Kidney epithelial cell (primary cell): ENCODE measurements at regions not wholly inside any gene's neighbourhood (a gene's known extent, or its start where the extent isn't known, plus 50 kb on each side); places are given as distances from the start of the nearest gene placed in this dataset.
"Not testable (repeated sequence)": the region's sequence is repeated elsewhere in the genome, so short reads cannot be mapped to it uniquely, and the experiment has no call there.

Experiments used
- DNase-seq: peaks from one replicate; pipeline ENCODE4 v3.0.0-alpha.2; 2010; ENCODE audit warnings: low read depth
- H3K27me3 ChIP-seq: 2 replicates; pipeline ENCODE4 v1.6.0; 2011; ENCODE audit warnings: low read length; ENCODE audit not compliant: control insufficient read depth, insufficient read depth
- H3K36me3 ChIP-seq: 2 replicates; pipeline ENCODE4 v1.5.1; 2011; ENCODE audit warnings: low read length; ENCODE audit not compliant: control insufficient read depth, insufficient read depth
- H3K4me3 ChIP-seq: 2 replicates; pipeline ENCODE4 v1.5.1; 2011; ENCODE audit warnings: low read depth, mild to moderate bottlenecking, control low read depth, low read length
- CTCF ChIP-seq: IDR thresholded peaks from 2 replicates; pipeline ENCODE4 v1.5.1; 2011; ENCODE audit warnings: mild to moderate bottlenecking, moderate library complexity, low read length, control low read depth, inconsistent platforms; ENCODE audit not compliant: insufficient read depth, poor library complexity, severe bottlenecking

- no peak for TF ChIP-seq CTCF
- no peaks in the 10 kb centered on the region for H3K36me3 ChIP-seq
- DNase-seq = no peak
- H3K4me3 ChIP-seq = no peak overlapping the region
- no peaks in the 10 kb centered on the region for H3K27me3 ChIP-seq
Measured at GRCh38 chr18:71047882-71048281, 759.0 kb downstream of the SOCS6 start.

- Histone ChIP-seq H3K36me3 (no peaks in the 10 kb centered on the region), H3K4me3 (no peak overlapping the region), H3K27me3 (no peaks in the 10 kb centered on the region)
- TF ChIP-seq CTCF = no peak
- DNase-seq = no peak
Measured at GRCh38 chr18:71045331-71046065, 756.7 kb downstream of the SOCS6 start.

GRCh38 chr18:71040161-71040560 lies 751.3 kb downstream of the SOCS6 start:
- DNase-seq = no peak
- no peaks in the 10 kb centered on the region for H3K36me3 ChIP-seq
- H3K4me3 ChIP-seq = no peak overlapping the region
- TF ChIP-seq CTCF = no peak
- H3K27me3 ChIP-seq = no peaks in the 10 kb centered on the region

GRCh38 chr18:71038196-71038595 lies 749.4 kb downstream of the SOCS6 start:
- DNase-seq = no peak
- H3K4me3 ChIP-seq = no peak overlapping the region
- TF ChIP-seq CTCF = no peak
- no peaks in the 10 kb centered on the region for H3K27me3 ChIP-seq
- H3K36me3 ChIP-seq = no peaks in the 10 kb centered on the region

DNA sequence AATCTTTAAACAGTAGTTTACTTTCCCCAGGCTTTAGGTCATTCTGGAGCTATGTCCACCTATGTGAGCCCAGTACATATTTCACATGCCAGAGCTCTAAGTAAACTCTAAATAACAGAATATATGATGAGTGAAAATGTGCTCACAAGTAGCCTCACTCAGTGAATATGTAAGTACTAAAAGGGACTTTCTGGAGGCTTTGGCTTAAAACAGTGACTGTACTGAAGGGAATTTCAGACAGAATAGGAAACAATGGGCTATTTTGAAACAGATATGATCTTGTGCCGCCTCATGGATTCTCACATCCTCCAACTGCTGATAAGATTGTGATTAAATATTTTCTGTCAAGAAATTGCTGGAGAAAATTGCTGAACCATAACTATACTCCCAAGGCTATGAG lies 747.9 kb downstream of the SOCS6 start:
- Histone ChIP-seq H3K4me3 (no peak overlapping the region), H3K27me3 (no peaks in the 10 kb centered on the region), H3K36me3 (no peaks in the 10 kb centered on the region)
- DNase-seq = peak; percentile 76
- TF ChIP-seq CTCF = no peak

DNA sequence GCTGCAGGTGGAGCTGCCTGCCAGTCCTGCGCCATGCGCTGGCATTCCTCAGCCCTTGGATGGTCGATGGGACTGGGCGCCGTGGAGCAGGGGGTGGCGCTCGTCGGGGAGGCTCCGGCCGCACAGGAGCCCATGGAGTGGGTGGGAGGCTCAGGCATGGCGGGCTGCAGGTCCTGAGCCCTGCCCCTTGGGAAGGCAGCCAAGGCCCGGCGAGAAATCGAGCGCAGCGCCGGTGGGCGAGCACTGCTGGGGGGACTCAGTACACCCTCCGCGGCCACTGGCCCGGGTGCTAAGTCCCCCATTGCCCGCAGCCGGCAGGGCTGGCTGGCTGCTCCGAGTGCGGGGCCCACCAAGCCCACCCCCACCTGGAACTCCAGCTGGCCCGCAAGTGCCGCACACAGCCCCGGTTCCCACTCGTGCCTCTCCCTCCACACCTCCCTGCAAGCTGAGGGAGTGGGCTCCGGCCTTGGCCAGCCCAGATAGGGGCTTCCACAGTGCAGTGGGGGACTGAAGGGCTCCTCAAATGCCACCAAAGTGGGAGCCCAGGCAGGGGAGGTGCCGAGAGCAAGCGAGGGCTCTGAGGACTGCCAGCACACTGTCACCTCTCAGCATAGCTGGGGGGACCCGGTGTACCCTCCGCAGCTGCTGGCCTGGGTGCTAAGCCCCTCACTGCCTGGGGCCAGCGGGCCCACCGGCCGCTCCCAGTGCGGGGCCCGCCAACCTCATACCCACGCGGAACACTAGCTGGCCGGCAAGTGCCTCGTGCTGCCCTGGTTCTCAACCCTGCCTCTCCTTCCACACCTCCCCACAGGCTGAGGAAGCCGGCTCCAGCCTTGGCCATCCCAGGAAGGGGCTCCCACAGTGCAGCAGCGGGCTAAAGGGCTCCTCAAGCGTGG lies 742.7 kb downstream of the SOCS6 start:
- not testable (repeated sequence) for DNase-seq, H3K27me3 ChIP-seq, H3K4me3 ChIP-seq

GRCh38 chr18:71030085-71030484 lies 741.2 kb downstream of the SOCS6 start:
- not testable (repeated sequence) for DNase-seq

More for the DNA sequence above, 742.7 kb downstream of the SOCS6 start:
- H3K36me3 ChIP-seq = not testable (repeated sequence)

More at GRCh38 chr18:71030085-71030484, 741.2 kb downstream of the SOCS6 start:
- H3K27me3 ChIP-seq, H3K4me3 ChIP-seq, H3K36me3 ChIP-seq: not testable (repeated sequence)
